Loucy (cell line): ENCODE measurements at regions not wholly inside any gene's neighbourhood (a gene's known extent, or its start where the extent isn't known, plus 50 kb on each side); places are given as distances from the start of the nearest gene placed in this dataset.

Source experiments
- EZH2phosphoT487 ChIP-seq: fragments of 200-600 bp; IDR thresholded peaks from 2 replicates; pipeline ENCODE4 v1.6.1; 2018; ENCODE audit warnings: antibody characterized with exemption, mild to moderate bottlenecking, moderate library complexity, borderline replicate concordance
- TF ChIP-seq, protein P1 (sequence below): fragments of 200-600 bp; sonication (generic); conservative IDR thresholded peaks from 2 replicates; pipeline ENCODE4 v1.5.1; 2014; ENCODE audit warnings: mild to moderate bottlenecking, antibody characterized with exemption, low read length

- TF ChIP-seq, protein P1, sequence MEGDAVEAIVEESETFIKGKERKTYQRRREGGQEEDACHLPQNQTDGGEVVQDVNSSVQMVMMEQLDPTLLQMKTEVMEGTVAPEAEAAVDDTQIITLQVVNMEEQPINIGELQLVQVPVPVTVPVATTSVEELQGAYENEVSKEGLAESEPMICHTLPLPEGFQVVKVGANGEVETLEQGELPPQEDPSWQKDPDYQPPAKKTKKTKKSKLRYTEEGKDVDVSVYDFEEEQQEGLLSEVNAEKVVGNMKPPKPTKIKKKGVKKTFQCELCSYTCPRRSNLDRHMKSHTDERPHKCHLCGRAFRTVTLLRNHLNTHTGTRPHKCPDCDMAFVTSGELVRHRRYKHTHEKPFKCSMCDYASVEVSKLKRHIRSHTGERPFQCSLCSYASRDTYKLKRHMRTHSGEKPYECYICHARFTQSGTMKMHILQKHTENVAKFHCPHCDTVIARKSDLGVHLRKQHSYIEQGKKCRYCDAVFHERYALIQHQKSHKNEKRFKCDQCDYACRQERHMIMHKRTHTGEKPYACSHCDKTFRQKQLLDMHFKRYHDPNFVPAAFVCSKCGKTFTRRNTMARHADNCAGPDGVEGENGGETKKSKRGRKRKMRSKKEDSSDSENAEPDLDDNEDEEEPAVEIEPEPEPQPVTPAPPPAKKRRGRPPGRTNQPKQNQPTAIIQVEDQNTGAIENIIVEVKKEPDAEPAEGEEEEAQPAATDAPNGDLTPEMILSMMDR, result no peak
- no peak for TF ChIP-seq EZH2phosphoT487
Measured at GRCh38 chr14:87811246-87811645, 181.7 kb downstream of the GALC start.
